ENCODE measurements at regions not wholly inside any gene's neighbourhood (a gene's known extent, or its start where the extent isn't known, plus 50 kb on each side); places are given as distances from the start of the nearest gene placed in this dataset.

- H3K4me2 ChIP-seq (ENCODE audit: low read length), result peak overlapping the region; percentile 53
- H3K9me2 ChIP-seq (ENCODE audit: low read depth, low read length), result no peaks in the 10 kb centered on the region
- H3K27me3 ChIP-seq (ENCODE audit: insufficient read depth, low read length), result no peaks in the 10 kb centered on the region
- 0 out of 2 replicates have a peak, but pooled peaks cover 3% of the 10 kb centered on the region for H3F3A ChIP-seq (ENCODE audit: insufficient read depth, low read length)
- H3K9ac ChIP-seq (ENCODE audit: low read length), result peak overlapping the region; percentile 47; the same call in 1 of the 2 replicates
- H3K4me1 ChIP-seq (ENCODE audit: insufficient read depth, low read length, severe bottlenecking), result peaks cover 68% of the 10 kb centered on the region
- TF ChIP-seq CTCF (IDR thresholded peaks at IDR 0.05; ENCODE audit: low read length), result no peak
- H3K36me3 ChIP-seq (ENCODE audit: insufficient read depth, low read length), result no peaks in the 10 kb centered on the region; the same call in 1 of the 2 replicates
- H4K20me1 ChIP-seq (ENCODE audit: insufficient read depth, low read length), result no peaks in the 10 kb centered on the region
- H3K4me3 ChIP-seq (ENCODE audit: low read depth, low read length, poor library complexity, severe bottlenecking), result peak overlapping the region; percentile 12
- H2AFZ ChIP-seq (ENCODE audit: low read length), result no peak overlapping the region
- H3K9me3 ChIP-seq (ENCODE audit: low read length), result 0 out of 2 replicates have a peak, but pooled peaks cover 1% of the 10 kb centered on the region
- peak overlapping the region; percentile 96 for H3K27ac ChIP-seq (ENCODE audit: low read depth, low read length, poor library complexity, severe bottlenecking)
- H3K79me2 ChIP-seq (ENCODE audit: insufficient read depth, low read length), result no peaks in the 10 kb centered on the region
Measured at GRCh38 chr15:99502661-99503060, 63.1 kb upstream of the MEF2A start.

GRCh38 chr15:99503411-99503810, 62.4 kb upstream of the MEF2A start:
- no peak overlapping the region for H2AFZ ChIP-seq (ENCODE audit: low read length)
- H3K4me2 ChIP-seq (ENCODE audit: low read length), result peak overlapping the region; percentile 53; the same call in 1 of the 2 replicates
- no peaks in the 10 kb centered on the region for H3K9me2 ChIP-seq (ENCODE audit: low read depth, low read length)
- H3K79me2 ChIP-seq (ENCODE audit: insufficient read depth, low read length), result no peaks in the 10 kb centered on the region
- no peak for TF ChIP-seq EZH2 (IDR thresholded peaks at IDR 0.05; ENCODE audit: borderline replicate concordance, low read length)
- no peak for TF ChIP-seq CTCF (IDR thresholded peaks at IDR 0.05; ENCODE audit: low read length)
- H3K4me3 ChIP-seq (ENCODE audit: low read depth, low read length, poor library complexity, severe bottlenecking), result peak overlapping the region; percentile 12
- peak overlapping the region; percentile 96 for H3K27ac ChIP-seq (ENCODE audit: low read depth, low read length, poor library complexity, severe bottlenecking)
- H3K27me3 ChIP-seq (ENCODE audit: insufficient read depth, low read length), result no peaks in the 10 kb centered on the region
- H3K36me3 ChIP-seq (ENCODE audit: insufficient read depth, low read length), result no peaks in the 10 kb centered on the region
- H4K20me1 ChIP-seq (ENCODE audit: insufficient read depth, low read length), result no peaks in the 10 kb centered on the region
- H3F3A ChIP-seq (ENCODE audit: insufficient read depth, low read length), result 0 out of 2 replicates have a peak, but pooled peaks cover 3% of the 10 kb centered on the region
- H3K9ac ChIP-seq (ENCODE audit: low read length), result peak overlapping the region; percentile 47; the same call in 1 of the 2 replicates
- H3K4me1 ChIP-seq (ENCODE audit: insufficient read depth, low read length, severe bottlenecking), result peaks cover 76% of the 10 kb centered on the region
- no peaks in the 10 kb centered on the region for H3K9me3 ChIP-seq (ENCODE audit: low read length)

GRCh38 chr15:99504071-99504822, 61.5 kb upstream of the MEF2A start:
- no peaks in the 10 kb centered on the region for H3K9me2 ChIP-seq (ENCODE audit: low read depth, low read length)
- no peak overlapping the region for H3K4me3 ChIP-seq (ENCODE audit: low read depth, low read length, poor library complexity, severe bottlenecking)
- no peaks in the 10 kb centered on the region for H3K36me3 ChIP-seq (ENCODE audit: insufficient read depth, low read length)
- H3F3A ChIP-seq (ENCODE audit: insufficient read depth, low read length), result 0 out of 2 replicates have a peak, but pooled peaks cover 3% of the 10 kb centered on the region
- H3K4me2 ChIP-seq (ENCODE audit: low read length), result peak overlapping the region; percentile 53
- peaks cover 84% of the 10 kb centered on the region for H3K4me1 ChIP-seq (ENCODE audit: insufficient read depth, low read length, severe bottlenecking)
- H4K20me1 ChIP-seq (ENCODE audit: insufficient read depth, low read length), result no peaks in the 10 kb centered on the region
- TF ChIP-seq CTCF (IDR thresholded peaks at IDR 0.05; ENCODE audit: low read length), result no peak
- TF ChIP-seq EZH2 (IDR thresholded peaks at IDR 0.05; ENCODE audit: borderline replicate concordance, low read length), result no peak
- H3K27me3 ChIP-seq (ENCODE audit: insufficient read depth, low read length), result no peaks in the 10 kb centered on the region
- peak overlapping the region; percentile 96 for H3K27ac ChIP-seq (ENCODE audit: low read depth, low read length, poor library complexity, severe bottlenecking)
- no peak overlapping the region for H2AFZ ChIP-seq (ENCODE audit: low read length)
- H3K9ac ChIP-seq (ENCODE audit: low read length), result peak overlapping the region; percentile 47
- H3K9me3 ChIP-seq (ENCODE audit: low read length), result no peaks in the 10 kb centered on the region
- H3K79me2 ChIP-seq (ENCODE audit: insufficient read depth, low read length), result no peaks in the 10 kb centered on the region
